HepG2 (cell line): ENCODE measurements at regions not wholly inside any gene's neighbourhood (a gene's known extent, or its start where the extent isn't known, plus 50 kb on each side); places are given as distances from the start of the nearest gene placed in this dataset.
A peak's percentile ranks its signal among the peaks of the same experiment; 100 is the strongest.

Experiments
- ARNT ChIP-seq: fragments of 450-650 bp; IDR thresholded peaks from 2 replicates; pipeline ENCODE4 v1.6.1; 2017
- DMAP1 ChIP-seq: IDR thresholded peaks from 2 replicates; pipeline ENCODE4 v1.6.1; 2016
- KAT8 ChIP-seq: IDR thresholded peaks from 2 replicates; pipeline ENCODE4 v1.6.1; 2016; ENCODE audit warnings: missing genetic modification reagents, missing compliant biosample characterization
- MAFG ChIP-seq: sonication (generic); formaldehyde crosslinking; IDR thresholded peaks from 2 replicates; pipeline ENCODE4 v1.5.1; 2020; ENCODE audit warnings: mild to moderate bottlenecking, missing genetic modification reagents
- MEIS1 ChIP-seq: sonication (generic); formaldehyde crosslinking; IDR thresholded peaks from 2 replicates; pipeline ENCODE4 v1.9.0; 2021; ENCODE audit warnings: mild to moderate bottlenecking, missing genetic modification reagents, moderate library complexity, borderline replicate concordance
- MYC ChIP-seq: sonication (generic); formaldehyde crosslinking; IDR thresholded peaks from 2 replicates; pipeline ENCODE4 v1.9.0; 2021; ENCODE audit warnings: missing genetic modification reagents, borderline replicate concordance
- NCOR1 ChIP-seq: fragments of 200-600 bp; sonication (generic); IDR thresholded peaks from 2 replicates; pipeline ENCODE4 v1.7.0; 2017; ENCODE audit warnings: antibody characterized with exemption, low read length, borderline replicate concordance
- PPARG ChIP-seq: conservative IDR thresholded peaks from 2 replicates; pipeline ENCODE4 v1.6.1; 2016; ENCODE audit warnings: missing biosample characterization, missing genetic modification reagents
- PRMT3 ChIP-seq: sonication (generic); formaldehyde crosslinking; IDR thresholded peaks from 2 replicates; pipeline ENCODE4 v1.8.1; 2022; ENCODE audit warnings: low read depth, mild to moderate bottlenecking, moderate library complexity, missing genetic modification reagents, borderline replicate concordance
- SATB2 ChIP-seq: sonication (generic); formaldehyde crosslinking; IDR thresholded peaks from 2 replicates; pipeline ENCODE4 v1.5.0; 2020; ENCODE audit warnings: missing genetic modification reagents
- SRSF9 ChIP-seq: fragments of 200-400 bp; formaldehyde crosslinking; IDR thresholded peaks from 2 replicates; pipeline ENCODE4 v1.6.1; 2018; ENCODE audit warnings: borderline replicate concordance, mild to moderate bottlenecking, low read depth, low read length; ENCODE audit not compliant: insufficient read depth, poor library complexity, severe bottlenecking
- ZFP36L1 ChIP-seq: sonication (generic); formaldehyde crosslinking; IDR thresholded peaks from 2 replicates; pipeline ENCODE4 v1.8.0; 2022; ENCODE audit warnings: mild to moderate bottlenecking, missing genetic modification reagents, moderate library complexity
- ZFX ChIP-seq: sonication (generic); formaldehyde crosslinking; IDR thresholded peaks from 2 replicates; pipeline ENCODE4 v1.4.0; 2020; ENCODE audit warnings: mild to moderate bottlenecking, low read depth, missing genetic modification reagents, moderate library complexity
- ZNF101 ChIP-seq: sonication (generic); formaldehyde crosslinking; IDR thresholded peaks from 2 replicates; pipeline ENCODE4 v1.4.0; 2020; ENCODE audit warnings: mild to moderate bottlenecking, low read depth, missing genetic modification reagents, borderline replicate concordance
- ZNF143 ChIP-seq: sonication (generic); formaldehyde crosslinking; IDR thresholded peaks from 2 replicates; pipeline ENCODE4 v1.4.0; 2020; ENCODE audit warnings: missing genetic modification reagents
- ZNF337 ChIP-seq: sonication (generic); formaldehyde crosslinking; IDR thresholded peaks from 2 replicates; pipeline ENCODE4 v1.5.1; 2020; ENCODE audit warnings: missing genetic modification reagents, low read depth, mild to moderate bottlenecking, borderline replicate concordance
- ZNF382 ChIP-seq: sonication (generic); formaldehyde crosslinking; IDR thresholded peaks from 2 replicates; pipeline ENCODE4 v1.5.0; 2020; ENCODE audit warnings: missing genetic modification reagents, mild to moderate bottlenecking, borderline replicate concordance
- ZNF740 ChIP-seq: sonication (generic); formaldehyde crosslinking; IDR thresholded peaks from 2 replicates; pipeline ENCODE4 v1.4.0; 2020; ENCODE audit warnings: missing genetic modification reagents
- ZNF891 ChIP-seq: sonication (generic); formaldehyde crosslinking; IDR thresholded peaks from 2 replicates; pipeline ENCODE4 v1.5.0; 2020; ENCODE audit warnings: mild to moderate bottlenecking, missing genetic modification reagents
- ZSCAN31 ChIP-seq: sonication (generic); formaldehyde crosslinking; IDR thresholded peaks from 2 replicates; pipeline ENCODE4 v1.5.0; 2020; ENCODE audit warnings: low read depth, mild to moderate bottlenecking, missing genetic modification reagents
- TF ChIP-seq, protein P1 (sequence below): sonication (generic); formaldehyde crosslinking; IDR thresholded peaks from 2 replicates; pipeline ENCODE4 v1.8.0; 2022; ENCODE audit warnings: mild to moderate bottlenecking, missing genetic modification reagents, moderate library complexity
- TF ChIP-seq, protein P2 (sequence below): sonication (generic); formaldehyde crosslinking; IDR thresholded peaks from 2 replicates; pipeline ENCODE4 v1.5.0; 2020; ENCODE audit warnings: missing genetic modification reagents, mild to moderate bottlenecking, borderline replicate concordance
- TF ChIP-seq, protein P3 (sequence below): sonication (generic); formaldehyde crosslinking; IDR thresholded peaks from 2 replicates; pipeline ENCODE4 v1.4.0; 2020; ENCODE audit warnings: missing genetic modification reagents
- TF ChIP-seq, protein P4 (sequence below): sonication (generic); formaldehyde crosslinking; IDR thresholded peaks from 2 replicates; pipeline ENCODE4 v1.4.0; 2020; ENCODE audit warnings: mild to moderate bottlenecking, missing genetic modification reagents

GRCh38 chr18:43484710-43485109 is 207.4 kb upstream of the SYT4 start (continued):
- TF ChIP-seq, protein P1, sequence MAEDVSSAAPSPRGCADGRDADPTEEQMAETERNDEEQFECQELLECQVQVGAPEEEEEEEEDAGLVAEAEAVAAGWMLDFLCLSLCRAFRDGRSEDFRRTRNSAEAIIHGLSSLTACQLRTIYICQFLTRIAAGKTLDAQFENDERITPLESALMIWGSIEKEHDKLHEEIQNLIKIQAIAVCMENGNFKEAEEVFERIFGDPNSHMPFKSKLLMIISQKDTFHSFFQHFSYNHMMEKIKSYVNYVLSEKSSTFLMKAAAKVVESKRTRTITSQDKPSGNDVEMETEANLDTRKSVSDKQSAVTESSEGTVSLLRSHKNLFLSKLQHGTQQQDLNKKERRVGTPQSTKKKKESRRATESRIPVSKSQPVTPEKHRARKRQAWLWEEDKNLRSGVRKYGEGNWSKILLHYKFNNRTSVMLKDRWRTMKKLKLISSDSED, result no peak
- no peak for TF ChIP-seq PPARG (CRISPR knock-in tag)
- no peak for TF ChIP-seq SATB2 (CRISPR knock-in tag)
- TF ChIP-seq MAFG (CRISPR knock-in tag), result peak; percentile 75; the same call in 1 of the 2 replicates
- TF ChIP-seq ARNT, result no peak
- no peak for TF ChIP-seq ZNF101 (CRISPR knock-in tag)
- no peak for TF ChIP-seq ZFP36L1
- no peak for TF ChIP-seq ZNF382 (CRISPR knock-in tag)
- TF ChIP-seq, protein P2, sequence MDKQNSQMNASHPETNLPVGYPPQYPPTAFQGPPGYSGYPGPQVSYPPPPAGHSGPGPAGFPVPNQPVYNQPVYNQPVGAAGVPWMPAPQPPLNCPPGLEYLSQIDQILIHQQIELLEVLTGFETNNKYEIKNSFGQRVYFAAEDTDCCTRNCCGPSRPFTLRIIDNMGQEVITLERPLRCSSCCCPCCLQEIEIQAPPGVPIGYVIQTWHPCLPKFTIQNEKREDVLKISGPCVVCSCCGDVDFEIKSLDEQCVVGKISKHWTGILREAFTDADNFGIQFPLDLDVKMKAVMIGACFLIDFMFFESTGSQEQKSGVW (CRISPR knock-in tag), result no peak
- no peak for TF ChIP-seq PRMT3 (CRISPR knock-in tag)
- TF ChIP-seq ZFX, result no peak
- TF ChIP-seq ZNF740 (CRISPR knock-in tag), result no peak
- TF ChIP-seq, protein P3, sequence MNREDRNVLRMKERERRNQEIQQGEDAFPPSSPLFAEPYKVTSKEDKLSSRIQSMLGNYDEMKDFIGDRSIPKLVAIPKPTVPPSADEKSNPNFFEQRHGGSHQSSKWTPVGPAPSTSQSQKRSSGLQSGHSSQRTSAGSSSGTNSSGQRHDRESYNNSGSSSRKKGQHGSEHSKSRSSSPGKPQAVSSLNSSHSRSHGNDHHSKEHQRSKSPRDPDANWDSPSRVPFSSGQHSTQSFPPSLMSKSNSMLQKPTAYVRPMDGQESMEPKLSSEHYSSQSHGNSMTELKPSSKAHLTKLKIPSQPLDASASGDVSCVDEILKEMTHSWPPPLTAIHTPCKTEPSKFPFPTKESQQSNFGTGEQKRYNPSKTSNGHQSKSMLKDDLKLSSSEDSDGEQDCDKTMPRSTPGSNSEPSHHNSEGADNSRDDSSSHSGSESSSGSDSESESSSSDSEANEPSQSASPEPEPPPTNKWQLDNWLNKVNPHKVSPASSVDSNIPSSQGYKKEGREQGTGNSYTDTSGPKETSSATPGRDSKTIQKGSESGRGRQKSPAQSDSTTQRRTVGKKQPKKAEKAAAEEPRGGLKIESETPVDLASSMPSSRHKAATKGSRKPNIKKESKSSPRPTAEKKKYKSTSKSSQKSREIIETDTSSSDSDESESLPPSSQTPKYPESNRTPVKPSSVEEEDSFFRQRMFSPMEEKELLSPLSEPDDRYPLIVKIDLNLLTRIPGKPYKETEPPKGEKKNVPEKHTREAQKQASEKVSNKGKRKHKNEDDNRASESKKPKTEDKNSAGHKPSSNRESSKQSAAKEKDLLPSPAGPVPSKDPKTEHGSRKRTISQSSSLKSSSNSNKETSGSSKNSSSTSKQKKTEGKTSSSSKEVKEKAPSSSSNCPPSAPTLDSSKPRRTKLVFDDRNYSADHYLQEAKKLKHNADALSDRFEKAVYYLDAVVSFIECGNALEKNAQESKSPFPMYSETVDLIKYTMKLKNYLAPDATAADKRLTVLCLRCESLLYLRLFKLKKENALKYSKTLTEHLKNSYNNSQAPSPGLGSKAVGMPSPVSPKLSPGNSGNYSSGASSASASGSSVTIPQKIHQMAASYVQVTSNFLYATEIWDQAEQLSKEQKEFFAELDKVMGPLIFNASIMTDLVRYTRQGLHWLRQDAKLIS, result no peak
- TF ChIP-seq, protein P4, sequence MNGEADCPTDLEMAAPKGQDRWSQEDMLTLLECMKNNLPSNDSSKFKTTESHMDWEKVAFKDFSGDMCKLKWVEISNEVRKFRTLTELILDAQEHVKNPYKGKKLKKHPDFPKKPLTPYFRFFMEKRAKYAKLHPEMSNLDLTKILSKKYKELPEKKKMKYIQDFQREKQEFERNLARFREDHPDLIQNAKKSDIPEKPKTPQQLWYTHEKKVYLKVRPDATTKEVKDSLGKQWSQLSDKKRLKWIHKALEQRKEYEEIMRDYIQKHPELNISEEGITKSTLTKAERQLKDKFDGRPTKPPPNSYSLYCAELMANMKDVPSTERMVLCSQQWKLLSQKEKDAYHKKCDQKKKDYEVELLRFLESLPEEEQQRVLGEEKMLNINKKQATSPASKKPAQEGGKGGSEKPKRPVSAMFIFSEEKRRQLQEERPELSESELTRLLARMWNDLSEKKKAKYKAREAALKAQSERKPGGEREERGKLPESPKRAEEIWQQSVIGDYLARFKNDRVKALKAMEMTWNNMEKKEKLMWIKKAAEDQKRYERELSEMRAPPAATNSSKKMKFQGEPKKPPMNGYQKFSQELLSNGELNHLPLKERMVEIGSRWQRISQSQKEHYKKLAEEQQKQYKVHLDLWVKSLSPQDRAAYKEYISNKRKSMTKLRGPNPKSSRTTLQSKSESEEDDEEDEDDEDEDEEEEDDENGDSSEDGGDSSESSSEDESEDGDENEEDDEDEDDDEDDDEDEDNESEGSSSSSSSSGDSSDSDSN (CRISPR knock-in tag), result no peak
- TF ChIP-seq ZSCAN31, result peak; percentile 69; the same call in 1 of the 2 replicates
- TF ChIP-seq NCOR1, result no peak
- no peak for TF ChIP-seq ZNF337 (CRISPR knock-in tag)
- TF ChIP-seq KAT8 (CRISPR knock-in tag), result no peak
- TF ChIP-seq DMAP1 (CRISPR knock-in tag), result no peak
- TF ChIP-seq MEIS1 (CRISPR knock-in tag), result no peak
- no peak for TF ChIP-seq ZNF891 (CRISPR knock-in tag)
- no peak for TF ChIP-seq ZNF143 (CRISPR knock-in tag)
- no peak for TF ChIP-seq SRSF9
- TF ChIP-seq MYC (CRISPR knock-in tag), result no peak
